ENCODE measurements at regions not wholly inside any gene's neighbourhood (a gene's known extent, or its start where the extent isn't known, plus 50 kb on each side); places are given as distances from the start of the nearest gene placed in this dataset.

GRCh38 chr5:172530878-172531703 is 76.8 kb upstream of the SH3PXD2B start:
- H4K20me1 ChIP-seq (ENCODE audit: control insufficient read depth, insufficient read depth), result no peaks in the 10 kb centered on the region
- 27% methylated on average over 13 of the region's 13 CpGs for WGBS (ENCODE audit: insufficient coverage, insufficient replicate concordance, low lambda C conversion rate, missing lambda C conversion rate)
- FAIRE-seq, result no peak
- H3K36me3 ChIP-seq (ENCODE audit: control insufficient read depth in 2 of 2, insufficient read depth in 2 of 2, low read length in 1 of 2), result no peaks in the 10 kb centered on the region
- peak overlapping the region; percentile 68 for H3K4me2 ChIP-seq (ENCODE audit: control insufficient read depth, insufficient read depth)
- no peak overlapping the region for H3K27ac ChIP-seq (ENCODE audit: control insufficient read depth, insufficient read depth)
- no TSS peak for BruUV-seq (replicated peaks)
- no peak overlapping the region for H2AFZ ChIP-seq (ENCODE audit: control insufficient read depth, low read depth, low read length)
- TF ChIP-seq CHD1 (IDR thresholded peaks at IDR 0.05; ENCODE audit: low read depth, low read length) (no peak), E4F1 (IDR thresholded peaks at IDR 0.05; ENCODE audit: borderline replicate concordance, partially characterized antibody) (no peak), RELA (IDR thresholded peaks at IDR 0.05; ENCODE audit: borderline replicate concordance, partially characterized antibody) (no peak), YY1 (IDR thresholded peaks at IDR 0.05; ENCODE audit: low read depth, low read length) (0 out of 2 replicates have a peak, but pooled peaks have one; percentile 13), JUNB (IDR thresholded peaks at IDR 0.05) (peak; percentile 74), NR2C1 (IDR thresholded peaks at IDR 0.05) (no peak), MYC (IDR thresholded peaks at IDR 0.05; ENCODE audit: insufficient read depth, insufficient read length, insufficient replicate concordance, low read length, severe bottlenecking) (no peak), EZH2 (IDR thresholded peaks at IDR 0.05; ENCODE audit: borderline replicate concordance, control insufficient read depth, low read depth, low read length) (no peak), NFIC (IDR thresholded peaks at IDR 0.05; ENCODE audit: low read depth, low read length) (peak; percentile 45; the same call in 1 of the 2 replicates)
- H3K4me3 ChIP-seq, result no peak overlapping the region
- H3K9me3 ChIP-seq (replicated peaks; ENCODE audit: control insufficient read depth, insufficient read depth, low read length), result peaks cover 1% of the 10 kb centered on the region; the same call in 1 of the 3 replicates
- peak; percentile 9 for DNase-seq (ENCODE audit: low read depth, low spot score)
- H3K27me3 ChIP-seq (replicated peaks in 1 of 2; ENCODE audit: control insufficient read depth in 2 of 2, insufficient read depth in 2 of 2, low read length in 1 of 2), result no peaks in the 10 kb centered on the region; a peak in 1 of 4 replicates
- SMC1A ChIA-PET (ENCODE audit: uncharacterized antibody, unreplicated experiment), result interaction anchor here (0.7 kb wide), 1 partner anchor 37 kb away, joined by 3 read pairs; no protein-coding TSS in a partner anchor
- POLR2A ChIA-PET, result interaction anchor here (0.6 kb wide), 1 partner anchor 326 kb away, joined by 3 read pairs; no protein-coding TSS in a partner anchor
- RAD21 ChIA-PET (ENCODE audit: unreplicated experiment), result no interaction called here
- H3K79me2 ChIP-seq (ENCODE audit: control insufficient read depth, insufficient read depth, low read length), result no peaks in the 10 kb centered on the region
- H3K9ac ChIP-seq (ENCODE audit: control insufficient read depth, insufficient read depth, low read length), result no peak overlapping the region
- intact Hi-C loops (cut with micrococcal nuclease; ENCODE audit: unreplicated experiment) (no loop called here), in situ Hi-C loops (cut with MboI) (no loop called here)
- H3K4me1 ChIP-seq (ENCODE audit: control insufficient read depth, insufficient read depth, low read length), result peaks cover 13% of the 10 kb centered on the region
- peak; percentile 23; the same call in 1 of the 3 replicates for ATAC-seq
- CTCF ChIA-PET, result no interaction called here

All from GM12878 (cell line).